NT2/D1 (cell line): ENCODE measurements at regions not wholly inside any gene's neighbourhood (a gene's known extent, or its start where the extent isn't known, plus 50 kb on each side); places are given as distances from the start of the nearest gene placed in this dataset.

Experiments
- SUZ12 ChIP-seq: IDR thresholded peaks from 2 replicates; pipeline ENCODE4 v1.6.1; 2011; ENCODE audit not compliant: insufficient read length, insufficient read depth; ENCODE audit errors: extremely low read depth
- YY1 ChIP-seq: IDR thresholded peaks from 2 replicates; pipeline ENCODE4 v1.6.1; 2011; ENCODE audit not compliant: insufficient read length, insufficient read depth
- ZNF274 ChIP-seq: IDR thresholded peaks from 2 replicates; pipeline ENCODE4 v1.6.1; 2011; ENCODE audit warnings: mild to moderate bottlenecking, low read depth, low read length

- TF ChIP-seq YY1 (no peak), SUZ12 (no peak), ZNF274 (no peak)
Observed at GRCh38 chr15:62454567-62455172, 289.6 kb upstream of the C2CD4B start.
